ENCODE measurements at regions not wholly inside any gene's neighbourhood (a gene's known extent, or its start where the extent isn't known, plus 50 kb on each side); places are given as distances from the start of the nearest gene placed in this dataset.
A peak's percentile ranks its signal among the peaks of the same experiment; 100 is the strongest.
"Not testable (repeated sequence)": the region's sequence is repeated elsewhere in the genome, so short reads cannot be mapped to it uniquely, and the experiment has no call there.

- Histone ChIP-seq H3K36me3 (no peaks in the 10 kb centered on the region), H3K27ac (no peak overlapping the region), H3K27me3 (no peaks in the 10 kb centered on the region), H3K9me3 (no peaks in the 10 kb centered on the region), H3K4me1 (no peaks in the 10 kb centered on the region), H3K4me3 (no peak overlapping the region)
- TF ChIP-seq CTCF (IDR thresholded peaks at IDR 0.05): no peak
- TF ChIP-seq POLR2A (IDR thresholded peaks at IDR 0.05): no peak
- intact Hi-C loops (cut with DNase I; ENCODE audit: low total_unique reads): no loop called here
- DNase-seq: no peak
These were observed 101.0 kb upstream of the JCAD start for GRCh38 chr10:30160271-30160982.

- H3K36me3 ChIP-seq; H3K27ac ChIP-seq; DNase-seq; H3K27me3 ChIP-seq; intact Hi-C loops (cut with DNase I; ENCODE audit: low total_unique reads); H3K4me1 ChIP-seq; H3K4me3 ChIP-seq; H3K9me3 ChIP-seq: not testable (repeated sequence)
These were observed 100.2 kb upstream of the JCAD start for GRCh38 chr10:30159614-30160013.

GRCh38 chr10:30158325-30158960, 99.1 kb upstream of the JCAD start:
- Histone ChIP-seq H3K36me3 (no peaks in the 10 kb centered on the region), H3K4me1 (no peaks in the 10 kb centered on the region), H3K27ac (no peak overlapping the region), H3K9me3 (no peaks in the 10 kb centered on the region), H3K27me3 (no peaks in the 10 kb centered on the region), H3K4me3 (no peak overlapping the region)
- TF ChIP-seq CTCF (IDR thresholded peaks at IDR 0.05) (no peak), POLR2A (IDR thresholded peaks at IDR 0.05) (no peak)
- intact Hi-C loops (cut with DNase I; ENCODE audit: low total_unique reads): no loop called here
- DNase-seq: no peak

- H3K9me3 ChIP-seq: no peaks in the 10 kb centered on the region
These were observed 96.0 kb upstream of the JCAD start for GRCh38 chr10:30155401-30155800.

GRCh38 chr10:30154561-30154960, 95.2 kb upstream of the JCAD start:
- no peak for DNase-seq
- H3K4me3 ChIP-seq: no peak overlapping the region
- no peaks in the 10 kb centered on the region for H3K9me3 ChIP-seq
- no peak overlapping the region for H3K27ac ChIP-seq
- TF ChIP-seq CTCF (IDR thresholded peaks at IDR 0.05) (no peak), POLR2A (IDR thresholded peaks at IDR 0.05) (no peak)
- no peaks in the 10 kb centered on the region for H3K36me3 ChIP-seq
- no peaks in the 10 kb centered on the region for H3K27me3 ChIP-seq
- intact Hi-C loops (cut with DNase I; ENCODE audit: low total_unique reads): no loop called here
- no peaks in the 10 kb centered on the region for H3K4me1 ChIP-seq

More at GRCh38 chr10:30155401-30155800, 96.0 kb upstream of the JCAD start:
- TF ChIP-seq CTCF (IDR thresholded peaks at IDR 0.05): no peak
- TF ChIP-seq POLR2A (IDR thresholded peaks at IDR 0.05): no peak
- H3K27me3 ChIP-seq: no peaks in the 10 kb centered on the region
- H3K4me3 ChIP-seq: no peak overlapping the region
- peak in 1 of 2 donors; percentile 36 for DNase-seq
- intact Hi-C loops (cut with DNase I; ENCODE audit: low total_unique reads): no loop called here
- H3K4me1 ChIP-seq: no peaks in the 10 kb centered on the region
- H3K36me3 ChIP-seq: no peaks in the 10 kb centered on the region
- no peak overlapping the region for H3K27ac ChIP-seq

Data from uterus (tissue), 3 donors.